OCI-LY3 (cell line): ENCODE measurements at regions not wholly inside any gene's neighbourhood (a gene's known extent, or its start where the extent isn't known, plus 50 kb on each side); places are given as distances from the start of the nearest gene placed in this dataset.

Experiments
- CTCF ChIP-seq: fragments of 200-600, 300-600 bp; sonication (generic); IDR thresholded peaks from 2 replicates; pipeline ENCODE4 v1.5.1; 2014; ENCODE audit warnings: antibody characterized with exemption, low read length, low read depth
- EZH2phosphoT487 ChIP-seq: fragments of 200-600 bp; shearing (Covaris generic); IDR thresholded peaks from 2 replicates; pipeline ENCODE4 v1.6.1; 2018; ENCODE audit warnings: antibody characterized with exemption, mixed run types, low read depth

DNA sequence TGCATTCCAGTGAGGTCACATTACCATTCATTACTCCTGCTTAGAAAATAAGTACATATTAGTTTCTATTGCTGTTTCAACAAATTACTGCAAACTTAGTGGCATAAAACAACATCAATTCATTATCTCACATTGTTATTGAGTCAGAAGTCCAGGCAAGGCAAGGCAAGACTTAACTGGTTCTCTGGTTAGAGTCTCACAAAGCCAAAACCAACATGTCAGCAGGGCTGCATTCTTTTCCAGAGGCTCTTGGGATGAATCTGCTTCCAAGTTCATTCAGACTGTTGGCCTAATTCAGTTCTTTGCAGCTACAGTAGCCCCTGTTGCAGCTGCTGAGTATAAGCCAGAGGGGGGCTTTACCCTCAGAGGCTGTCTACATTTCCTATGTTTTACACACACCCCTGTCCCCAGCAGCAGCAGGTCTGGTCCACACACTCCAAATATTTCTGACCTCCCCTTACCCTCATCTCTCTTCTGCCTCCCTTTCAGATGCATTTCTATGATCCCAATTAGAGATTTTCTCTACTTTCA lies 892.1 kb upstream of the EPHA5 start:
- TF ChIP-seq CTCF (no peak), EZH2phosphoT487 (no peak)
